ENCODE measurements at regions not wholly inside any gene's neighbourhood (a gene's known extent, or its start where the extent isn't known, plus 50 kb on each side); places are given as distances from the start of the nearest gene placed in this dataset.
"Not testable (repeated sequence)": the region's sequence is repeated elsewhere in the genome, so short reads cannot be mapped to it uniquely, and the experiment has no call there.

DNA sequence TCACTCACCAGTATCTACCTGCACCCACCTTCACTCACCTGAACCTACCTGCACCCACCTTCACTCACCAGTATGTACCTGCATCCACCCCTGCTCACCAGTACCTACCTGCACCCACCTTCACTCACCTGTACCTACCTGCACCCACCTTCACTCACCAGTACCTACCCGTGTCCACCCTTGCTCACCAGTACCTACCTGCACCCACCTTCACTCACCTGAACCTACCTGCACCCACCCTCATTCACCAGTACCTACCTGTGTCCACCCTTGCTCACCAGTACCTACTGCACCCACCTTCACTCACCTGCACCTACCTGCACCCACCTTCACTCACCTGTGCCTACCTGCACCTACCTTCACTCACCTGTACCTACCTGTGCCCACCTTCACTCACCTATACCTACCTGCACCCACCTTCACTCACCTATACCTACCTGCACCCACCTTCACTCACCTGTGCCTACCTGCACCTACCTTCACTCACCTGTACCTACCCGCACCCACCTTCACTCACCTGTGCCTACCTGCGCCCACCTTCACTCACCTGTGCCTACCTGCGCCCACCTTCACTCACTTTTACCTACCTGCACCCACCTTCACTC lies 232.1 kb upstream of the ZFP64 start:
- TF ChIP-seq, protein P1, sequence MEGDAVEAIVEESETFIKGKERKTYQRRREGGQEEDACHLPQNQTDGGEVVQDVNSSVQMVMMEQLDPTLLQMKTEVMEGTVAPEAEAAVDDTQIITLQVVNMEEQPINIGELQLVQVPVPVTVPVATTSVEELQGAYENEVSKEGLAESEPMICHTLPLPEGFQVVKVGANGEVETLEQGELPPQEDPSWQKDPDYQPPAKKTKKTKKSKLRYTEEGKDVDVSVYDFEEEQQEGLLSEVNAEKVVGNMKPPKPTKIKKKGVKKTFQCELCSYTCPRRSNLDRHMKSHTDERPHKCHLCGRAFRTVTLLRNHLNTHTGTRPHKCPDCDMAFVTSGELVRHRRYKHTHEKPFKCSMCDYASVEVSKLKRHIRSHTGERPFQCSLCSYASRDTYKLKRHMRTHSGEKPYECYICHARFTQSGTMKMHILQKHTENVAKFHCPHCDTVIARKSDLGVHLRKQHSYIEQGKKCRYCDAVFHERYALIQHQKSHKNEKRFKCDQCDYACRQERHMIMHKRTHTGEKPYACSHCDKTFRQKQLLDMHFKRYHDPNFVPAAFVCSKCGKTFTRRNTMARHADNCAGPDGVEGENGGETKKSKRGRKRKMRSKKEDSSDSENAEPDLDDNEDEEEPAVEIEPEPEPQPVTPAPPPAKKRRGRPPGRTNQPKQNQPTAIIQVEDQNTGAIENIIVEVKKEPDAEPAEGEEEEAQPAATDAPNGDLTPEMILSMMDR (IDR thresholded peaks at IDR 0.05): not testable (repeated sequence)
- not testable (repeated sequence) for TF ChIP-seq EZH2 (IDR thresholded peaks at IDR 0.05; ENCODE audit: borderline replicate concordance, insufficient read depth, low read depth, low read length, poor library complexity, severe bottlenecking)
